K562 (cell line): ENCODE measurements at regions not wholly inside any gene's neighbourhood (a gene's known extent, or its start where the extent isn't known, plus 50 kb on each side); places are given as distances from the start of the nearest gene placed in this dataset.

ENCODE experiments used
- ATAC-seq: fragments of 200-7000 bp; cut with Tn5 transposase; 3 replicates; pipeline ENCODE4 v1.9.1; 2020; ENCODE audit warnings: moderate library complexity
- BruUV-seq: library from RNA; stranded (reverse); fragments of 400-500 nt; replicated peaks from 2 replicates; lab custom pipeline; 2021; lab: Mats Ljungman, UMichigan
- CTCF ChIA-PET: fragments of 300-600 bp; formaldehyde crosslinking; extraction: SDS; loops from one replicate; lab custom pipeline; 2021; ENCODE audit warnings: low intra/inter-chr PET ratio; lab: Yijun Ruan, JAX
- POLR2A ChIA-PET: fragments of 300-600, 350-650 bp; sonication (Branson Sonifier 250); formaldehyde crosslinking; extraction: SDS; loops from one replicate; lab custom pipeline; 2021; ENCODE audit warnings: antibody characterized with exemption, inconsistent platforms; lab: Yijun Ruan, JAX
- DNase-seq, 4 experiments: peaks; one replicate each; pipeline versions ENCODE4 v3.0.0 to v3.0.0-alpha.2; 2011 to 2018; ENCODE audit warnings: low spot score in 3 of 4, mixed read lengths in 3 of 4; ENCODE audit errors: extremely low read depth in 1 of 4
- FAIRE-seq: peaks from 2 replicates; lab custom pipeline; 2011; peaks lifted over from hg19 to GRCh38; lab: Jason Lieb, UNC
- H2AFZ ChIP-seq: 2 replicates; pipeline ENCODE4 v1.6.0; 2011; ENCODE audit warnings: low read depth, low read length, control low read depth, inconsistent platforms
- H3K27ac ChIP-seq: fragments of 200-600 bp; 3 replicates; pipeline ENCODE4 v1.8.0; 2011; ENCODE audit warnings: low read depth, mild to moderate bottlenecking, control low read depth, inconsistent platforms, low read length, moderate library complexity, mixed read lengths; ENCODE audit errors: extremely low read depth
- H3K27me3 ChIP-seq, 2 experiments: fragments of 300-600 bp in 1 of 2; 2 replicates in 1 of 2; 3 replicates in 1 of 2; pipeline versions ENCODE4 v1.6.0 to v1.8.0; 2011; ENCODE audit warnings: inconsistent platforms in 2 of 2, low read length in 2 of 2, mild to moderate bottlenecking in 1 of 2, mixed read lengths in 1 of 2, moderate library complexity in 1 of 2; ENCODE audit not compliant: control insufficient read depth in 2 of 2, insufficient read depth in 2 of 2
- H3K36me3 ChIP-seq: fragments of 300-600 bp; 3 replicates; pipeline ENCODE4 v1.8.0; 2011; ENCODE audit warnings: mild to moderate bottlenecking, low read length, inconsistent platforms; ENCODE audit not compliant: control insufficient read depth, insufficient read depth
- H3K4me1 ChIP-seq, 2 experiments: fragments of 200-600 bp in 1 of 2; replicated peaks in 1 of 2; 2 replicates in 1 of 2; 3 replicates in 1 of 2; pipeline versions ENCODE4 v1.5.1 to v1.8.0; 2011; ENCODE audit warnings: inconsistent platforms in 2 of 2, low read length in 2 of 2, mild to moderate bottlenecking in 1 of 2, mixed read lengths in 1 of 2, moderate library complexity in 1 of 2; ENCODE audit not compliant: control insufficient read depth in 2 of 2, insufficient read depth in 2 of 2
- H3K4me2 ChIP-seq: 2 replicates; pipeline ENCODE4 v1.6.1; 2011; ENCODE audit warnings: low read length, control low read depth, inconsistent platforms, mixed read lengths; ENCODE audit not compliant: insufficient read depth
- H3K4me3 ChIP-seq: fragments of 200-600 bp; sonication (generic), shearing (Covaris generic); 2 replicates; pipeline ENCODE4 v1.5.1; 2016; ENCODE audit warnings: control low read depth, inconsistent platforms
- H3K79me2 ChIP-seq: fragments of 200-600 bp; 3 replicates; pipeline ENCODE4 v1.8.0; 2011; ENCODE audit warnings: low read length, inconsistent platforms; ENCODE audit not compliant: control insufficient read depth, insufficient read depth
- H3K9ac ChIP-seq, 2 experiments: 2 replicates each; pipeline versions ENCODE4 v1.6.0 to v1.6.1; 2011; ENCODE audit warnings: low read depth in 2 of 2, low read length in 2 of 2, control low read depth in 1 of 2, inconsistent platforms in 1 of 2, mild to moderate bottlenecking in 1 of 2, mixed read lengths in 1 of 2; ENCODE audit not compliant: insufficient read depth in 1 of 2
- H3K9me1 ChIP-seq: one replicate; pipeline ENCODE4 v1.6.0; 2011; ENCODE audit warnings: inconsistent platforms, mild to moderate bottlenecking, low read length, moderate library complexity; ENCODE audit not compliant: control insufficient read depth, insufficient read depth
- H3K9me3 ChIP-seq: replicated peaks from 2 replicates; pipeline ENCODE4 v1.5.1; 2011; ENCODE audit warnings: low read depth, low read length, inconsistent platforms; ENCODE audit not compliant: control insufficient read depth, insufficient read depth
- H4K20me1 ChIP-seq: replicated peaks from 2 replicates; pipeline ENCODE4 v1.6.1; 2011; ENCODE audit warnings: low read length, inconsistent platforms, mixed read lengths; ENCODE audit not compliant: control insufficient read depth, insufficient read depth
- ATF6 ChIP-seq: sonication (generic); formaldehyde crosslinking; IDR thresholded peaks from 2 replicates; pipeline ENCODE4 v1.4.0; 2020; ENCODE audit warnings: mild to moderate bottlenecking, missing genetic modification reagents
- CBX3 ChIP-seq, 2 experiments: IDR thresholded peaks; 1 replicate in 1 of 2; 2 replicates in 1 of 2; pipeline ENCODE4 v1.6.1; 2012; ENCODE audit warnings: inconsistent platforms in 2 of 2, low read length in 2 of 2, borderline replicate concordance in 1 of 2, control low read depth in 1 of 2
- CUX1 ChIP-seq: fragments of 200-800 bp; sonication (Bioruptor generic); IDR thresholded peaks from 2 replicates; pipeline ENCODE4 v1.6.1; 2016; ENCODE audit warnings: missing genetic modification characterization, missing compliant biosample characterization
- MAFG ChIP-seq: fragments of 450-650 bp; conservative IDR thresholded peaks from 2 replicates; pipeline ENCODE4 v1.6.1; 2016; ENCODE audit warnings: missing genetic modification characterization, missing compliant biosample characterization
- NR2C2 ChIP-seq, 2 experiments: fragments of 200-800 bp in 1 of 2; sonication (Bioruptor generic) in 1 of 2; sonication (generic) in 1 of 2; formaldehyde crosslinking in 1 of 2; IDR thresholded peaks; 2 replicates each; pipeline versions ENCODE4 v1.6.1 to v1.8.0; 2016 to 2022; ENCODE audit warnings: mild to moderate bottlenecking in 1 of 2, missing compliant biosample characterization in 1 of 2, missing genetic modification characterization in 1 of 2, missing genetic modification reagents in 1 of 2
- PCBP2 ChIP-seq: fragments of 200-400 bp; formaldehyde crosslinking; IDR thresholded peaks from 2 replicates; pipeline ENCODE4 v1.6.1; 2018; ENCODE audit warnings: low read length, low read depth, mild to moderate bottlenecking, moderate library complexity; ENCODE audit not compliant: poor library complexity, severe bottlenecking
- ZBTB34 ChIP-seq: fragments of 250-450 bp; sonication (Bioruptor Pico); IDR thresholded peaks from 2 replicates; pipeline ENCODE4 v1.8.0; 2021; ENCODE audit warnings: mild to moderate bottlenecking, moderate library complexity
- WGBS: fragments of 100-300 bp; shearing (Covaris generic); methylation state at CpG from one replicate; pipeline ENCODE4 v1.1.6; 2016; ENCODE audit warnings: low coverage, mixed read lengths; ENCODE audit not compliant: insufficient coverage; ENCODE audit errors: missing lambda C conversion rate; 5-methylcytosine and 5-hydroxymethylcytosine counted together
- in situ Hi-C: fragments of 300-500 bp; cut with MboI; formaldehyde crosslinking; loops from 4 replicates; pipeline ENCODE4 v1.15.0; 2018; ENCODE audit warnings: inconsistent platforms, mixed read lengths
- intact Hi-C: fragments of 100-400 bp; cut with micrococcal nuclease; formaldehyde crosslinking; loops from 2 replicates; pipeline ENCODE4 v1.14.2; 2022

- no peaks in the 10 kb centered on the region for H3K9me1 ChIP-seq
- no peaks in the 10 kb centered on the region for H3K36me3 ChIP-seq
- H3K4me1 ChIP-seq, result no peaks in the 10 kb centered on the region
- intact Hi-C loops, result no loop called here
- H3K9me3 ChIP-seq, result no peaks in the 10 kb centered on the region
- FAIRE-seq, result no peak
- no peak overlapping the region for H3K4me3 ChIP-seq
- no peak for ATAC-seq
- H4K20me1 ChIP-seq, result no peaks in the 10 kb centered on the region
- no peak overlapping the region for H3K9ac ChIP-seq
- POLR2A ChIA-PET, result no interaction called here
- BruUV-seq, result no TSS peak
- H2AFZ ChIP-seq, result no peak overlapping the region
- TF ChIP-seq NR2C2 (CRISPR knock-in tag; IDR thresholded peaks at IDR 0.05) (no peak), NR2C2 (tag; IDR thresholded peaks at IDR 0.05) (no peak), PCBP2 (no peak)
- in situ Hi-C loops, result no loop called here
- CTCF ChIA-PET, result no interaction called here
- H3K27me3 ChIP-seq, result no peaks in the 10 kb centered on the region
- H3K27ac ChIP-seq, result no peak overlapping the region
- no peak overlapping the region for H3K4me2 ChIP-seq
- no peak for DNase-seq
- H3K79me2 ChIP-seq, result no peaks in the 10 kb centered on the region
Measured at GRCh38 chr3:181318321-181318720, 328.8 kb upstream of the DNAJC19 start.

GRCh38 chr3:181317508-181317907 lies 328.0 kb upstream of the DNAJC19 start:
- H3K36me3 ChIP-seq, result no peaks in the 10 kb centered on the region
- FAIRE-seq (no peak), ATAC-seq (no peak), DNase-seq (no peak)
- H3K4me2 ChIP-seq, result no peak overlapping the region
- no peak overlapping the region for H3K27ac ChIP-seq
- H3K4me3 ChIP-seq, result no peak overlapping the region
- no TSS peak for BruUV-seq
- intact Hi-C loops (no loop called here), in situ Hi-C loops (no loop called here)
- ChIA-PET CTCF (no interaction called here), POLR2A (no interaction called here)
- H3K9me3 ChIP-seq, result no peaks in the 10 kb centered on the region
- H3K9ac ChIP-seq, result no peak overlapping the region
- WGBS, result 0% methylated on average over 3 of the region's 3 CpGs
- H3K9me1 ChIP-seq, result no peaks in the 10 kb centered on the region
- H3K79me2 ChIP-seq, result no peaks in the 10 kb centered on the region
- no peaks in the 10 kb centered on the region for H4K20me1 ChIP-seq
- no peak overlapping the region for H2AFZ ChIP-seq
- no peaks in the 10 kb centered on the region for H3K4me1 ChIP-seq
- no peaks in the 10 kb centered on the region for H3K27me3 ChIP-seq
- TF ChIP-seq ZBTB34 (no peak), MAFG (no peak), CBX3 (IDR thresholded peaks at IDR 0.05; ENCODE audit: borderline replicate concordance in 1 of 2, low read length in 2 of 2) (no peak), CUX1 (CRISPR knock-in tag) (no peak), ATF6 (CRISPR knock-in tag) (no peak)
